IMR-90 (cell line): ENCODE measurements at regions not wholly inside any gene's neighbourhood (a gene's known extent, or its start where the extent isn't known, plus 50 kb on each side); places are given as distances from the start of the nearest gene placed in this dataset.

Experiments used
- ATAC-seq: fragments of 200-7000 bp; cut with Tn5 transposase; 2 replicates; pipeline ENCODE4 v1.9.1; 2020; ENCODE audit warnings: low read depth, mild to moderate bottlenecking, moderate library complexity
- BruUV-seq: library from RNA; stranded (reverse); fragments of 400-500 nt; replicated peaks from 2 replicates; lab custom pipeline; 2021; lab: Mats Ljungman, UMichigan
- CTCF ChIA-PET: fragments of 300-600 bp; formaldehyde crosslinking; extraction: SDS; loops from one replicate; lab custom pipeline; 2021; ENCODE audit warnings: antibody characterized with exemption; lab: Yijun Ruan, JAX
- POLR2A ChIA-PET: fragments of 300-600 bp; sonication (Branson Sonifier 250); formaldehyde crosslinking; loops from one replicate; lab custom pipeline; 2022; ENCODE audit warnings: antibody characterized with exemption; ENCODE audit not compliant: unreplicated experiment; lab: Charles Lee
- DNase-seq: peaks from one replicate; pipeline ENCODE4 v3.0.0; 2013
- H2AFZ ChIP-seq: replicated peaks from 2 replicates; pipeline ENCODE3; 2013; ENCODE audit warnings: low read length, mild to moderate bottlenecking; ENCODE audit not compliant: poor library complexity
- H2AK5ac ChIP-seq: 2 replicates; pipeline ENCODE4 v1.6.1; 2013; ENCODE audit warnings: low read depth, low read length, inconsistent platforms
- H2AK9ac ChIP-seq: replicated peaks from 2 replicates; pipeline ENCODE3; 2013; ENCODE audit warnings: mild to moderate bottlenecking, low read depth, low read length, moderate library complexity; ENCODE audit not compliant: poor library complexity
- H2BK120ac ChIP-seq: 2 replicates; pipeline ENCODE4 v1.6.1; 2013; ENCODE audit warnings: low read depth, low read length, inconsistent platforms
- H2BK15ac ChIP-seq: 3 replicates; pipeline ENCODE4 v1.6.1; 2013; ENCODE audit warnings: low read depth, low read length, inconsistent platforms
- H2BK20ac ChIP-seq: 2 replicates; pipeline ENCODE4 v1.6.1; 2013; ENCODE audit warnings: low read depth, mild to moderate bottlenecking, inconsistent platforms, low read length, moderate library complexity
- H2BK5ac ChIP-seq: 2 replicates; pipeline ENCODE4 v1.6.1; 2013; ENCODE audit warnings: mild to moderate bottlenecking, low read depth, low read length, inconsistent platforms; ENCODE audit not compliant: poor library complexity, severe bottlenecking
- H3K14ac ChIP-seq: replicated peaks from 2 replicates; pipeline ENCODE4 v1.6.1; 2013; ENCODE audit warnings: low read depth, low read length, inconsistent platforms
- H3K18ac ChIP-seq: 2 replicates; pipeline ENCODE4 v1.6.1; 2013; ENCODE audit warnings: low read depth, low read length, control low read depth
- H3K23ac ChIP-seq: 2 replicates; pipeline ENCODE4 v1.6.1; 2013; ENCODE audit warnings: low read depth, low read length, inconsistent platforms
- H3K27ac ChIP-seq: 2 replicates; pipeline ENCODE4 v1.5.1; 2013; ENCODE audit warnings: mild to moderate bottlenecking, control low read depth, low read length; ENCODE audit not compliant: insufficient read depth
- H3K27me3 ChIP-seq: 2 replicates; pipeline ENCODE4 v1.6.1; 2013; ENCODE audit warnings: low read length; ENCODE audit not compliant: control insufficient read depth, insufficient read depth
- H3K36me3 ChIP-seq: 2 replicates; pipeline ENCODE4 v1.6.1; 2013; ENCODE audit warnings: low read length, mixed read lengths; ENCODE audit not compliant: control insufficient read depth, insufficient read depth
- H3K4ac ChIP-seq: 2 replicates; pipeline ENCODE4 v1.6.1; 2013; ENCODE audit warnings: low read depth, low read length, inconsistent platforms
- H3K4me1 ChIP-seq: 2 replicates; pipeline ENCODE4 v1.6.1; 2013; ENCODE audit warnings: low read length, mixed read lengths; ENCODE audit not compliant: control insufficient read depth, insufficient read depth
- H3K4me2 ChIP-seq: 2 replicates; pipeline ENCODE4 v1.6.1; 2013; ENCODE audit warnings: low read depth, mild to moderate bottlenecking, control low read depth, low read length, moderate library complexity
- H3K4me3 ChIP-seq: 2 replicates; pipeline ENCODE4 v1.5.1; 2013; ENCODE audit warnings: low read depth, mild to moderate bottlenecking, control low read depth, low read length, moderate library complexity; ENCODE audit not compliant: insufficient read depth
- H3K56ac ChIP-seq: 2 replicates; pipeline ENCODE4 v1.6.1; 2013; ENCODE audit warnings: low read length, inconsistent platforms; ENCODE audit not compliant: insufficient read depth; ENCODE audit errors: extremely low read depth
- H3K79me1 ChIP-seq, 2 experiments: 2 replicates each; pipeline ENCODE4 v1.6.1; 2013; ENCODE audit warnings: low read length in 2 of 2, inconsistent platforms in 1 of 2, low read depth in 1 of 2
- H3K9ac ChIP-seq: 2 replicates; pipeline ENCODE4 v1.6.1; 2013; ENCODE audit warnings: low read depth, low read length, control low read depth
- H3K9me1 ChIP-seq: 2 replicates; pipeline ENCODE4 v1.6.1; 2013; ENCODE audit warnings: low read length, inconsistent platforms; ENCODE audit not compliant: insufficient read depth
- H3K9me3 ChIP-seq: 2 replicates; pipeline ENCODE4 v1.6.1; 2013; ENCODE audit warnings: low read length; ENCODE audit not compliant: control insufficient read depth, insufficient read depth
- H4K20me1 ChIP-seq: 2 replicates; pipeline ENCODE4 v1.6.1; 2013; ENCODE audit warnings: low read length, inconsistent platforms; ENCODE audit not compliant: insufficient read depth
- H4K5ac ChIP-seq: 2 replicates; pipeline ENCODE4 v1.6.1; 2013; ENCODE audit warnings: mild to moderate bottlenecking, low read depth, low read length, control low read depth
- H4K8ac ChIP-seq, 2 experiments: 2 replicates each; pipeline ENCODE4 v1.6.1; 2013; ENCODE audit warnings: low read depth in 2 of 2, low read length in 2 of 2, control low read depth in 1 of 2, inconsistent platforms in 1 of 2
- H4K91ac ChIP-seq: 2 replicates; pipeline ENCODE4 v1.6.1; 2013; ENCODE audit warnings: low read depth, low read length, inconsistent platforms; ENCODE audit not compliant: insufficient read depth
- BHLHE40 ChIP-seq: fragments of 150-350 bp; IDR thresholded peaks from 2 replicates; pipeline ENCODE4 v1.6.1; 2016; ENCODE audit warnings: mild to moderate bottlenecking, low read depth, low read length
- MAZ ChIP-seq: IDR thresholded peaks from 2 replicates; pipeline ENCODE4 v1.6.1; 2012; ENCODE audit warnings: low read depth, mild to moderate bottlenecking, low read length, improper control_type of control experiment, moderate library complexity, borderline replicate concordance
- MXI1 ChIP-seq: IDR thresholded peaks from 2 replicates; pipeline ENCODE4 v1.6.1; 2012; ENCODE audit warnings: low read depth, mild to moderate bottlenecking, low read length, moderate library complexity, borderline replicate concordance
- NFE2L2 ChIP-seq: fragments of 150-350 bp; IDR thresholded peaks from 2 replicates; pipeline ENCODE4 v1.6.1; 2016; ENCODE audit warnings: low read depth, mild to moderate bottlenecking, low read length
- POLR2A ChIP-seq: IDR thresholded peaks from 2 replicates; pipeline ENCODE4 v1.6.1; 2012; ENCODE audit warnings: mild to moderate bottlenecking, low read depth, low read length
- RCOR1 ChIP-seq: IDR thresholded peaks from 2 replicates; pipeline ENCODE4 v1.6.1; 2012; ENCODE audit warnings: mild to moderate bottlenecking, low read length, improper control_type of control experiment; ENCODE audit not compliant: insufficient replicate concordance
- RFX5 ChIP-seq: IDR thresholded peaks from 2 replicates; pipeline ENCODE4 v1.8.0; 2012; ENCODE audit warnings: low read depth, mild to moderate bottlenecking, low read length, moderate library complexity
- WGBS, 2 experiments: methylation state at CpG; one replicate each; pipeline versions ENCODE4 v1.1.5 to v1.1.7; 2013; ENCODE audit warnings: missing lambda C conversion rate in 2 of 2; ENCODE audit not compliant: insufficient read length in 1 of 2; ENCODE audit errors: extremely low coverage in 2 of 2; 5-methylcytosine and 5-hydroxymethylcytosine counted together
- dilution Hi-C: fragments of 300-500 bp; cut with HindIII; formaldehyde crosslinking; loops from one replicate; pipeline ENCODE4 v1.14.3; 2018; ENCODE audit warnings: low sequenced_read_pairs; ENCODE audit not compliant: unreplicated experiment
- in situ Hi-C: fragments of 300-500 bp; cut with MboI; formaldehyde crosslinking; loops from 3 replicates; pipeline ENCODE4 v1.14.3; 2019; ENCODE audit warnings: low sequenced_read_pairs, inconsistent platforms, mixed read lengths
- intact Hi-C: fragments of 100-400 bp; cut with micrococcal nuclease; formaldehyde crosslinking; loops from 2 replicates; pipeline ENCODE4 v1.10.0; 2022
- TF ChIP-seq, protein P1 (sequence below): fragments of 150-350 bp; IDR thresholded peaks from 2 replicates; pipeline ENCODE4 v1.6.1; 2017; ENCODE audit warnings: mild to moderate bottlenecking, antibody characterized with exemption, low read length, low read depth
- TF ChIP-seq, protein P2 (sequence below): conservative IDR thresholded peaks from 2 replicates; pipeline ENCODE4 v1.5.1; 2012; ENCODE audit warnings: mild to moderate bottlenecking, low read depth, low read length, improper control_type of control experiment

DNA sequence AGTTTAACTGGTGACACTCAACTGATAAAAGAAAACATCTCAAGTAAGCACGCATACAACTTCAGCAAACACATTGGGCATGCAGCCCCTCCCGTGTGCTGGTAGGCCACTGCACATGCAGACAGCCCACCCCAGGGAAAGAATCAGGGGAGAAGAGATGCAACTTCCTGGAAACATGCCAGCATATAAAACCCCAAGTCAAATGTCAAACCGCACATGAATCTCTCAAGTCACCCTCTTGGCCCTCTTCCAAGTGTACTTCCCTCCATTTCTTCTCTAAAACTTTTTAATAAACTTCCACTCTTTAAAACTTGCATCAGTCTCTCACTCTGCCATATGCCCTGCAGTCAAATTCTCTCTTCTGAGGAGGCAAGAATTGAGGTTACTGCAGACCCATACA is 732.7 kb downstream of the SEMA5A start:
- Histone ChIP-seq H3K4me3 (no peak overlapping the region), H3K23ac (no peak overlapping the region), H2BK20ac (no peak overlapping the region), H3K4ac (no peak overlapping the region), H3K27ac (no peak overlapping the region), H3K79me1 (no peaks in the 10 kb centered on the region), H2BK5ac (no peak overlapping the region), H3K4me1 (no peaks in the 10 kb centered on the region), H2AK5ac (no peak overlapping the region), H2BK120ac (no peak overlapping the region), H2AK9ac (no peak overlapping the region), H4K91ac (no peak overlapping the region), H3K36me3 (no peaks in the 10 kb centered on the region), H3K27me3 (no peaks in the 10 kb centered on the region), H2BK15ac (no peak overlapping the region), H3K56ac (no peak overlapping the region), H3K9me3 (peaks cover 4% of the 10 kb centered on the region; the same call in 1 of the 2 replicates), H3K9ac (no peak overlapping the region), H4K5ac (no peak overlapping the region), H3K14ac (no peak overlapping the region), H3K18ac (no peak overlapping the region), H2AFZ (no peak overlapping the region), H4K20me1 (no peaks in the 10 kb centered on the region), H3K4me2 (no peak overlapping the region), H3K9me1 (no peaks in the 10 kb centered on the region), H4K8ac (no peak overlapping the region)
- in situ Hi-C loops (no loop called here), dilution Hi-C loops (no loop called here), intact Hi-C loops (no loop called here)
- no TSS peak for BruUV-seq
- ChIA-PET CTCF (no interaction called here), POLR2A (no interaction called here)
- no CpG with 5 or more reads among the region's 3 CpGs for WGBS, 2 experiments
- ATAC-seq, result no peak
- TF ChIP-seq NFE2L2 (no peak), RFX5 (no peak), RCOR1 (no peak), MAZ (no peak), POLR2A (no peak), BHLHE40 (no peak), MXI1 (no peak)
- TF ChIP-seq, protein P1, sequence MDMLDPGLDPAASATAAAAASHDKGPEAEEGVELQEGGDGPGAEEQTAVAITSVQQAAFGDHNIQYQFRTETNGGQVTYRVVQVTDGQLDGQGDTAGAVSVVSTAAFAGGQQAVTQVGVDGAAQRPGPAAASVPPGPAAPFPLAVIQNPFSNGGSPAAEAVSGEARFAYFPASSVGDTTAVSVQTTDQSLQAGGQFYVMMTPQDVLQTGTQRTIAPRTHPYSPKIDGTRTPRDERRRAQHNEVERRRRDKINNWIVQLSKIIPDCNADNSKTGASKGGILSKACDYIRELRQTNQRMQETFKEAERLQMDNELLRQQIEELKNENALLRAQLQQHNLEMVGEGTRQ, result no peak
- TF ChIP-seq, protein P2, sequence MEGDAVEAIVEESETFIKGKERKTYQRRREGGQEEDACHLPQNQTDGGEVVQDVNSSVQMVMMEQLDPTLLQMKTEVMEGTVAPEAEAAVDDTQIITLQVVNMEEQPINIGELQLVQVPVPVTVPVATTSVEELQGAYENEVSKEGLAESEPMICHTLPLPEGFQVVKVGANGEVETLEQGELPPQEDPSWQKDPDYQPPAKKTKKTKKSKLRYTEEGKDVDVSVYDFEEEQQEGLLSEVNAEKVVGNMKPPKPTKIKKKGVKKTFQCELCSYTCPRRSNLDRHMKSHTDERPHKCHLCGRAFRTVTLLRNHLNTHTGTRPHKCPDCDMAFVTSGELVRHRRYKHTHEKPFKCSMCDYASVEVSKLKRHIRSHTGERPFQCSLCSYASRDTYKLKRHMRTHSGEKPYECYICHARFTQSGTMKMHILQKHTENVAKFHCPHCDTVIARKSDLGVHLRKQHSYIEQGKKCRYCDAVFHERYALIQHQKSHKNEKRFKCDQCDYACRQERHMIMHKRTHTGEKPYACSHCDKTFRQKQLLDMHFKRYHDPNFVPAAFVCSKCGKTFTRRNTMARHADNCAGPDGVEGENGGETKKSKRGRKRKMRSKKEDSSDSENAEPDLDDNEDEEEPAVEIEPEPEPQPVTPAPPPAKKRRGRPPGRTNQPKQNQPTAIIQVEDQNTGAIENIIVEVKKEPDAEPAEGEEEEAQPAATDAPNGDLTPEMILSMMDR, result no peak
- no peak for DNase-seq
